HAP-1 (cell line): ENCODE measurements at regions not wholly inside any gene's neighbourhood (a gene's known extent, or its start where the extent isn't known, plus 50 kb on each side); places are given as distances from the start of the nearest gene placed in this dataset.

Source experiments
- DNase-seq, 2 experiments: peaks; one replicate each; pipeline ENCODE4 v3.0.0-alpha.2; 2016 to 2020; ENCODE audit warnings: low spot score in 2 of 2
- H3K27me3 ChIP-seq: fragments of 250-450 bp; sonication (Bioruptor Pico); 2 replicates; pipeline ENCODE4 v1.5.1; 2020; ENCODE audit warnings: low read depth, mild to moderate bottlenecking, moderate library complexity
- H3K36me3 ChIP-seq: fragments of 250-450 bp; sonication (Bioruptor Pico); replicated peaks from 2 replicates; pipeline ENCODE4 v1.5.1; 2020; ENCODE audit warnings: mild to moderate bottlenecking
- H3K4me1 ChIP-seq: fragments of 250-450 bp; sonication (Bioruptor Pico); 2 replicates; pipeline ENCODE4 v1.5.1; 2020; ENCODE audit warnings: mild to moderate bottlenecking
- H3K4me3 ChIP-seq: fragments of 250-450 bp; sonication (Bioruptor Pico); 2 replicates; pipeline ENCODE4 v1.5.1; 2020; ENCODE audit warnings: mild to moderate bottlenecking, moderate library complexity
- H3K9me3 ChIP-seq: fragments of 250-450 bp; sonication (Bioruptor Pico); 2 replicates; pipeline ENCODE4 v1.5.1; 2020; ENCODE audit warnings: mild to moderate bottlenecking, moderate library complexity
- in situ Hi-C: fragments of 300-500 bp; cut with MboI; formaldehyde crosslinking; loops from 3 replicates; pipeline ENCODE4 v1.14.3; 2020; ENCODE audit warnings: low sequenced_read_pairs, inconsistent platforms, mixed read lengths

- Histone ChIP-seq H3K36me3 (no peaks in the 10 kb centered on the region), H3K4me3 (no peak overlapping the region), H3K4me1 (no peaks in the 10 kb centered on the region), H3K9me3 (no peaks in the 10 kb centered on the region), H3K27me3 (no peaks in the 10 kb centered on the region)
- no peak for DNase-seq
- in situ Hi-C loops: no loop called here
Measured at GRCh38 chr5:88955403-88955802, 72.4 kb upstream of the MEF2C start.

GRCh38 chr5:88954511-88954910 is 71.5 kb upstream of the MEF2C start:
- no peak for DNase-seq
- in situ Hi-C loops: no loop called here
- no peaks in the 10 kb centered on the region for H3K27me3 ChIP-seq

DNA sequence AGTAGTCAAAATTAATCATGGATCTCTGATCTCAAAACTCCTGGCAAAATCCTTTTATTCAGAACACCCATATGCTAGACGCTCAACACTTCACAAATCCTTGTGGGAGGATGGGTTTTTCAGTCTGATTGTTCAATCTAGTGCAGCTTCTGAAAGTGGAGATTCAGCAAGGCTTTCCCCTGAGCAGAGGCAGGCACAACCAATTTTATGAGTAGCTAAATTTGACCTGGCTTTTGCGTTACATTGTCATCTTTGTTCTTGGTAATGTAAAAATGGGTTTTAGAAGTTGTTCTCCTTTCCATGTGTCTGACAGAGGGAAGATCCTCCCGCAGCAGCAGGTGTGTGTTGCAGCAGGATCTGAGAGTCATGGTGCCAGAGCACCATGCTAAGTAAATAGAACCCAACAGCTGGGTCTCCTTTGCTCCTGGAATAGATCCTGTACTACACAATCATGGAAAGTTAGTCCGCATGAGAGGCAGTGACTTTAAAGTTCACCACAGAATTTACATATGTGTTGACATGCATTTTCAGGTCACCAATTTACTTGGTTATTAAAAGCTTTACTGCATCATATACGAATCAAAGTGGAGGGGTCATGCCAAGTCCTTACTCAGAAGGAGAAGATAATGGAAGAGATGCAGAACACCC is 70.1 kb upstream of the MEF2C start:
- Histone ChIP-seq H3K27me3 (no peaks in the 10 kb centered on the region), H3K9me3 (no peaks in the 10 kb centered on the region), H3K36me3 (no peaks in the 10 kb centered on the region), H3K4me3 (no peak overlapping the region), H3K4me1 (peaks cover 18% of the 10 kb centered on the region)
- in situ Hi-C loops: no loop called here
- DNase-seq: no peak

More at GRCh38 chr5:88954511-88954910, 71.5 kb upstream of the MEF2C start:
- peaks cover 7% of the 10 kb centered on the region for H3K4me1 ChIP-seq
- no peak overlapping the region for H3K4me3 ChIP-seq
- no peaks in the 10 kb centered on the region for H3K36me3 ChIP-seq
- H3K9me3 ChIP-seq: no peaks in the 10 kb centered on the region

- Histone ChIP-seq H3K9me3 (no peaks in the 10 kb centered on the region), H3K4me3 (no peak overlapping the region), H3K36me3 (no peaks in the 10 kb centered on the region), H3K4me1 (peaks cover 18% of the 10 kb centered on the region), H3K27me3 (no peaks in the 10 kb centered on the region)
- DNase-seq: peak in 1 of 2 experiments; percentile 25
- in situ Hi-C loops: no loop called here
Measured at GRCh38 chr5:88952344-88952743, 69.4 kb upstream of the MEF2C start.

GRCh38 chr5:88951457-88951856 is 68.5 kb upstream of the MEF2C start:
- Histone ChIP-seq H3K4me3 (no peak overlapping the region), H3K4me1 (peaks cover 18% of the 10 kb centered on the region)
- in situ Hi-C loops: no loop called here

GRCh38 chr5:88948746-88949600 is 66.0 kb upstream of the MEF2C start:
- peak; percentile 16 to 91 for DNase-seq
- peaks cover 18% of the 10 kb centered on the region for H3K4me1 ChIP-seq
- no peak overlapping the region for H3K4me3 ChIP-seq
- H3K9me3 ChIP-seq: no peaks in the 10 kb centered on the region
- no peaks in the 10 kb centered on the region for H3K27me3 ChIP-seq
- H3K36me3 ChIP-seq: no peaks in the 10 kb centered on the region
- in situ Hi-C loops: no loop called here

More at GRCh38 chr5:88951457-88951856, 68.5 kb upstream of the MEF2C start:
- no peaks in the 10 kb centered on the region for H3K36me3 ChIP-seq
- no peaks in the 10 kb centered on the region for H3K9me3 ChIP-seq
- no peak for DNase-seq
- H3K27me3 ChIP-seq: no peaks in the 10 kb centered on the region

GRCh38 chr5:88944751-88945531 is 62.0 kb upstream of the MEF2C start:
- no peaks in the 10 kb centered on the region for H3K36me3 ChIP-seq
- H3K4me1 ChIP-seq: peaks cover 15% of the 10 kb centered on the region
- in situ Hi-C loops: no loop called here
- DNase-seq: no peak
- H3K27me3 ChIP-seq: no peaks in the 10 kb centered on the region
- H3K9me3 ChIP-seq: no peaks in the 10 kb centered on the region
- H3K4me3 ChIP-seq: no peak overlapping the region

GRCh38 chr5:88941581-88941980 is 58.6 kb upstream of the MEF2C start:
- Histone ChIP-seq H3K36me3 (no peaks in the 10 kb centered on the region), H3K27me3 (no peaks in the 10 kb centered on the region), H3K9me3 (no peaks in the 10 kb centered on the region), H3K4me3 (no peak overlapping the region), H3K4me1 (no peaks in the 10 kb centered on the region)
- no peak for DNase-seq
- in situ Hi-C loops: no loop called here

DNA sequence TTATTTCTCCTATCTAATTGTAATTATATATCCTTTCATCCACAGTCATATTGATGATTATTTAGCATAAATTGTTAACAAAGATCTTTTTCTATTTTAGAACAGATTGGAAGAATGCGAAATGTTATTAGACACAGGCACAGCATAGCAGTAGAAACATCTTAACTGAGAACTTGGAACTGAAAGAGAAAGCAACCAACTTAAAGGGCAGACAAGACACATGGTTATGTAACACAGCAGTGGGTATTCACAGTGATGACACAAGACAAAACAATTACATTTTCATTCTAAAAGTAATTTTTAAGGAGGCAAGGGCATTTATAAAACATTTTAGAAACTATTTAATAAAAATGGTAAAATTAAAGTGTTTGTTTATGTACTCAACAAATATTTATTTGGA is 57.7 kb upstream of the MEF2C start:
- Histone ChIP-seq H3K36me3 (no peaks in the 10 kb centered on the region), H3K9me3 (no peaks in the 10 kb centered on the region), H3K4me1 (no peaks in the 10 kb centered on the region), H3K27me3 (no peaks in the 10 kb centered on the region), H3K4me3 (no peak overlapping the region)
- DNase-seq: no peak
- in situ Hi-C loops: no loop called here

- no peak overlapping the region for H3K4me3 ChIP-seq
- no peak for DNase-seq
- H3K4me1 ChIP-seq: no peaks in the 10 kb centered on the region
- H3K36me3 ChIP-seq: no peaks in the 10 kb centered on the region
- no peaks in the 10 kb centered on the region for H3K27me3 ChIP-seq
- H3K9me3 ChIP-seq: no peaks in the 10 kb centered on the region
- in situ Hi-C loops: no loop called here
Measured at GRCh38 chr5:88939300-88939699, 56.3 kb upstream of the MEF2C start.

GRCh38 chr5:88938488-88938887 is 55.5 kb upstream of the MEF2C start:
- in situ Hi-C loops: no loop called here
- DNase-seq: no peak
- Histone ChIP-seq H3K36me3 (no peaks in the 10 kb centered on the region), H3K4me3 (no peak overlapping the region), H3K4me1 (no peaks in the 10 kb centered on the region), H3K9me3 (no peaks in the 10 kb centered on the region), H3K27me3 (no peaks in the 10 kb centered on the region)

- H3K27me3 ChIP-seq: no peaks in the 10 kb centered on the region
- in situ Hi-C loops: no loop called here
- no peaks in the 10 kb centered on the region for H3K4me1 ChIP-seq
- H3K4me3 ChIP-seq: no peak overlapping the region
- no peaks in the 10 kb centered on the region for H3K9me3 ChIP-seq
- DNase-seq: no peak
- no peaks in the 10 kb centered on the region for H3K36me3 ChIP-seq
Measured at GRCh38 chr5:88937406-88937805, 54.4 kb upstream of the MEF2C start.

GRCh38 chr5:88934439-88934838 is 51.5 kb upstream of the MEF2C start:
- in situ Hi-C loops: no loop called here
- Histone ChIP-seq H3K4me1 (no peaks in the 10 kb centered on the region), H3K36me3 (no peaks in the 10 kb centered on the region), H3K4me3 (no peak overlapping the region), H3K9me3 (no peaks in the 10 kb centered on the region), H3K27me3 (no peaks in the 10 kb centered on the region)
- DNase-seq: no peak
